ENCODE measurements at regions not wholly inside any gene's neighbourhood (a gene's known extent, or its start where the extent isn't known, plus 50 kb on each side); places are given as distances from the start of the nearest gene placed in this dataset.
"Not testable (repeated sequence)": the region's sequence is repeated elsewhere in the genome, so short reads cannot be mapped to it uniquely, and the experiment has no call there.

DNA sequence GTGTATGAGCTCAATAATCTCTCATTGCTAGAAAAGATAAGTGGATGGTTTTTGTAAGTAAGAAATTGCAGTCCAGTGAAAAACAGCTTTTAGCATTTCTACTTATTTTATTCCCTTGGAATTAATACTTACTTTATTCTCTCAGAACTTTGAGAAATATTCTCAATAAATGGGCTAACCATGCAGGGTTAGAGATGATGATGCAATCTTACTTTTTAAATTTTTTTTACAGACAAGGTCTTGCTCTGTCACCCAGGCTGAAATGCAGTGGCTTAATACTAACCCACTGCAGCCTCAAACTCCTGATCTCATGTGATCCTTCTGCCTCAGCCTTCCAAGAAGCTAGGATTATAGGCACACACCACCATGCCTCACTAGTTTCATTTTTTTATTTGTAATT is 440.8 kb upstream of the ZP4 start:
- no peak for DNase-seq

DNA sequence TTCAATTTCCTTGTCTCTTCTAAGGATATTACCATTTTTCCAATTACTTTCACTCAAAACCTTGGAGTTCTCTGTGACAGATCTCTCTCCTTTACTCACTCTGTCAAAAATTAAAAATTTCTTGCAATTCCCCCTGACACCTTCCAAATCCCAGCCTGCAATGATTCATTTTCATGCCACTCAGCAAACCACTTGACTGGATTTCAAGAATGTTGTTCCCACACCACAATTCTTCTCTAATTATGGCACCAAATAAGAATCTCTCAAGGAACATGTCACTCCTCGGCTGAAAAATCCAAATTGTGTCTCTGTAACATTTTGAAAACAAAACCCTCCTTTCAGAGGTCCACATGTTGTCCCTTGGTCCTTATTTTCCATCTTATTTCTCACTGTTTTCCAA is 438.9 kb upstream of the ZP4 start:
- DNase-seq: no peak

DNA sequence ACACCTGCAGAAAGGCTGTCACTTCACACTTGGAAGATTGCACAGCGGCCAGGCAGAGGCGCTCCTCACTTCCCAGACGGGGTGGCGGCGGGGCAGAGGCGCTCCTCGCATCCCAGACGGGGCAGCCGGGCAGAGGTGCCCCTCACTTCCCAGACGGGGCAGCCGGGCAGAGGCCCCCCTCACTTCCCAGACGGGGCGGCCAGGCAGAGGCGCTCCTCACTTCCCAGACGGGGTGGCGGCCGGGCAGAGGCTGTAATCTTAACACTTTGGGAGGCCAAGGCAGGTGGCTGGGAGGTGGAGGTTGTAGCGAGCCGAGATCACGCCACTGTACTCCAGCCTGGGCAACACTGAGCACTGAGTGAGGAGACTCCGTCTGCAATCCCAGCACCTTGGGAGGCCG is 436.3 kb upstream of the ZP4 start:
- DNase-seq: not testable (repeated sequence)

DNA sequence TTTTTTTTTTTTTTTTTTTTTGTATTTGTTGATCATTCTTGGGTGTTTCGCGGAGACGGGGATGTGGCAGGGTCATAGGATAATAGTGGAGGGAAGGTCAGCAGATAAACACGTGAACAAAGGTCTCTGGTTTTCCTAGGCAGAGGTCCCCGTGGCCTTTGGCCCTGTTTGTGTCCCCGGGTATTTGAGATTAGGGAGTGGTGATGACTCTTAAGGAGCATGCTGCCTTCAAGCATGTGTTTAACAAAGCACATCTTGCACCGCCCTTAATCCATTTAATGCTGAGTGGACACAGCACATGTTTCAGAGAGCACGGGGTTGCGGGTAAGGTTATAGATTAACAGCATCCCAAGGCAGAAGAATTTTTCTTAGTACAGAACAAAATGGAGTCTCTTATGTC is 435.8 kb upstream of the ZP4 start:
- not testable (repeated sequence) for DNase-seq

DNA sequence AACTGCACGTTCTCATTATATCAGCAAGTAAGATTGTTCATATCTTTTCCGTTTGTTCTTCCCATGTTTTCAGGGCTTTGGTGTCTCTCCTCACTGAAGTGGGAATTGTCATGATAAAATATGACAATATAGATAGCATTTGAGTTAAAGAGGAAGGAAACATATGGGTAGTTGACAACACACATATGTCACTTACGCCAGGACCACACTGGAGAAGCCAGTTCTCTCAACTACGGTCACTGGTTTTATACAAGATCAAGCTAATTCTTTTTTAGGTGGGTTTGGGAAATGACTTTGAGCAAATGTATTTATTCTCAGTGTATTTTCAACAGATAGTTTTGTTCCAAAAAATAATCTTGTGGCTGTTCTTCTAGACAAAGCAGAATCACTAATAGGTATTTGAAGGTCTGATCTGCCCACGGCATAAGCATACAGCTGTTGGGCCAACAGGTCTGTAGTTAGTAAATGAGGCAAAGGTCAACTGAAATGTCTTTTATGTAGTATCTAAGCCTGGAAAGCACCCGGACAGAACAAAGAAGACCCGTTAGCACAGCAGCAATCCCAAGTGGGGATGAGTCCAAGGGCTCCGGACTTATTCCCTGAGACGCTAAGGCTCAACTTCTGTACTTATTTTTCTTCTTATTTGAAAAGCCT is 433.6 kb upstream of the ZP4 start:
- DNase-seq: no peak

DNA sequence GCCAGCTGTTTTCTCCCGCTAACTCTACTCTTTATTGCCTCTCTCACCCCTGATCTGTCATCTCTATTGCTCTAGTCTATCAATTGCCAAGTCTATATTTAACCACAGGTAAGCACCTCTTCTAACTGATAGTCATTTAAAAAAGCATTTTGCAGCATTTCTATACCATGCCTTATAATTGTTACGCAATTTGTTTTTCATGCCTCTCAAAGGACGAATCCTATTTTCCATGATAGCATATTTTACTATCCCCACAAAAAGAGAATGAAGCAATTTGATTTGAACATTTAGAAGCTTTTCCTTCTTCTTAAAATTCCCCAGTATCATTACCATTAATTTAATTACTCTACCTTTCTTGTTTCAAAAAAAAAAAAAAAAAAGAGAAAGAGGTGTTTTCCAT is 432.8 kb upstream of the ZP4 start:
- DNase-seq: no peak

DNA sequence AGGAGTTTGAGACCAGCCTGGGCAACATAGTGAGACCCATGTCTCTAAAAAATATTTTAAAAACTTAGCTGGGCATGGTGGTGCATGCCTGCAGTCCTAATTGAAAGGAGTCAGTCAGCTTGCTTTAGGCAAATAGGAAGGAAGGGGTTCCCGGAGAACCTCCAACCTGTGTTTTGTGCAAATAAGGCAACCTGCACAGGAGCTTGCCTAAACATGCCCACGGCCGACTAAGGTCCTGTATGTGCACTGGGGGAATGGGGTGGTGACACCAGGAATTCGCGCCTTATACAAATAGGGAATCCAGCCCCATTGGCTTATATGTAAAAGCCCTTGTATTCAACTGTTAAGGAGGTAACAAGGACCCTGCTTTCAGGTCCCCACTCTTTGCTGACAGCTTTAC is 429.2 kb upstream of the ZP4 start:
- no peak for DNase-seq

DNA sequence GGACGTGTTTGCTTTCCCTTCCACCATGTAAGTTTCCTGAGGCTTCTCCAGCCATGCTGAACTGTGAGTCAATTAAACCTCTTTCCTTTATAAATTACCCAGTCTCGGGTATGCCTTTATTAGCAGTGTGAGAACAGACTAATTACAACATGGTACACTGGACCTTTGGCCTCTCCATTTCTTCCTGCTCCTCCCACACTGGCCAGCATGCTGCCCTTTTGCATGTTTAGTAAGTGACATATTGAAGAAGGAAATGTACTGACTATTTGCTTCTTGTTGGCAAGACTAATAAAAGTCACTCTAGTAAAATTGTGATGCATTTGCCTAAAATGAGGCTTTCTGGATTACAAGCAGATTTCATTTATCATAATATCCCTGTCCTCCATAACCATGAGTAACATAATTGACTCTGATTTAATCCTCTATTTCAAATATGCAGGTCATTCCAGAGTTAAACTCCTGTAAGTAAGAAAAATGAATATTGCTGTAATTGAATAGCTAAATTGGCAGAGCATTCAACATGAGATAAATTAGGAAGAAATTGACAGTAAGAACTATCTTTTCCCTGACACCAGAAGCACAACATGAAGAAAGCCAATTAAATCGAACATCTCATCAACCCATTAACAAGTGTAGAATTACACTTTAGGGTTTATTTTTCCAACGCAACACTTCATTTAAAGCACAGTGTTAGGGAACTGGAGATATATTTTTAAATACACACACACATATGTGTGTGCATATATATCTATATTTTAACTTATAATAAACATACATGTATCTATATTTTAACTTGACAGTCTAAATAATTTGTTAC is 427.8 kb upstream of the ZP4 start:
- no peak for DNase-seq

DNA sequence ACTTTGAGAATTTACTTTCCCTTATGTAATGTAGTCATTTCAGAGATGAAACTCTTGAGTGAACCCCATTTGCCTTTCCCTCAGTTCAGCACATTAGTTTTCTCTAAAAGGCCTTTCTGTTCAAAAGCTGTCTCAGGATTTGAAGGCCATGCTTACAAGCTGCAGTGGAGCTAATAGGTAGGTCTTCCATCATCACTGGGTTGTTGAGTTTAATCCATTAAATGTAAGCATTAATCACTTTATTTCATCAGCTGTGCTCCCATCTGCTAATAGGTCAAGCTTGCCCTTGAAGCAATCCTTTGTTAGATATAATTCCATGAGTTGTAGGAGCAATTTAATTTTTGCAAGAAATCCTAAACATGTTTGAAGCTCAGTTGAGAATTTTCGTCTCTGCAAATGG is 422.2 kb upstream of the ZP4 start:
- DNase-seq: no peak

DNA sequence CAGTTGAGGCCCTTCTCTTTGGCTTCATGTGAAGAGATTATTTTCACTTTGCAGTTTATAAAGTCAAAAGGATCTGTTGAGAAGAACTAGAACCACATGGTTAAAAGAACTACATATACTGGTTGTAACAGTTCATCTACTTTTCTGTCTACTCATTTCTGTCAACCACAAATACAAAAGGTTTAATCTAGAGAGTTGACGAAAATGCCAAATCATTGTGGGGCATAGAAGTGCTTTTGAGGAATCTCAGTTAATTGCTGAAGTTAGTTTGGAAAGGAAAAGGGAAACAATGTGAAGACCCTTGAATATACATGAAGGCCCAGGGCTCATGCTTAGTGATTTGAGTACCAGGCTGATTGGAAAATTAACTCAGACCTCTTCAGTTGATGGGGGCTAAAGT is 415.7 kb upstream of the ZP4 start:
- DNase-seq: no peak

DNA sequence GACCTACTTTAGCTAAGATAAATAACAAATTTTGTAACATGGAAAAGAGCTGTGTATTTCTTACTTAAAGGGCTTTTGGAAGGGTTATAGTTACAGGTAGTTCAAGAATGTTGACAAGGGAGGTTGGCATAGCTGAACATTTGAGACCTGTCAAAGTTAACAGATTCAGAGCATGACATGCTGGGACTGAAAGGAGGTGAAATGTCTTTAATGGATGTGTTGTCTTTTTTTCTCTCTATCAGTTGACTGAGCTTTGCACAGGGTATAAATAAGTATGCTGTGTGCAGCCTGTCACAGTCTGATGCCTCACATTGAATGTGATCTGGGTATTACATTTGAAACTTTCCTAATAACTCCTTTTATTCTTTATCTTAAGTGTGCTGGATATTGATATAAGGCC is 411.9 kb upstream of the ZP4 start:
- no peak for DNase-seq

DNA sequence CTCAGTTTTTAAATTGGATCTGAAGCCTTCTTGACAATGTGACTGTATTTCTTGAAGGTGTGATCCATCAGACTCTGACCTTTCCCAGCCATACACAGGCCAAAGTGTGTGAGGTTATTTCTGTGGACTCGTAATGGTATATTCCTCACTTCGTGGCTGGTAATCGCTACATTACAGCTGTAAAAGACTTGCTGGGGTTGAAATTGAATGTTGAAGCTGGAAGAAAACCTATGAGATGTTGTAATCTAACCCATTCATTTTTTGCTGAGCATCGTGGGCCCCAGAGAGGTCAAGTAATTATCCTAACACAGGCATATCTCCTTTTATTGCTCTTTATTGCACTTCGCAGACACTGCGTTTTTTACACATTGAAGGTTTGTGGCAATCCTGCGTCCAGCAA is 405.6 kb upstream of the ZP4 start:
- no peak for DNase-seq

DNA sequence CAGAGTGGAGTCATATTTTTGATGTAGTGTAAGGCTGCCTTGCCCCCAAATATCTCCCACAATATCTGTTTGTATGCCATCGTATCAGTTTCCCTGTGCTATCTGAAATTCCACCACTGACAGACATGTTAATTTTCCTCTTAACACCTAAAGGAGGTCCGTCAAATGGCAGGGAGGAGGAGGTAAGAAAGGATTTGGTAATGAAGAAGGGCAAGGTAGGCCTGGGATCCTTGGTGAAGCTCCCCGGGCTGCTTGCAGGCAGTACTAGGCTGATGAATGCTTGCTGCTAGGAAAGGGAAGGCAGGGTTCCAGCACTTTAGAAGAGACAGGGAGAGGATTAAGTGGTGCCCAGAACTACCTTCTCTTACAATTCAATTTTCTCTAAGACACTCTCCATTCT is 402.4 kb upstream of the ZP4 start:
- DNase-seq: no peak

DNA sequence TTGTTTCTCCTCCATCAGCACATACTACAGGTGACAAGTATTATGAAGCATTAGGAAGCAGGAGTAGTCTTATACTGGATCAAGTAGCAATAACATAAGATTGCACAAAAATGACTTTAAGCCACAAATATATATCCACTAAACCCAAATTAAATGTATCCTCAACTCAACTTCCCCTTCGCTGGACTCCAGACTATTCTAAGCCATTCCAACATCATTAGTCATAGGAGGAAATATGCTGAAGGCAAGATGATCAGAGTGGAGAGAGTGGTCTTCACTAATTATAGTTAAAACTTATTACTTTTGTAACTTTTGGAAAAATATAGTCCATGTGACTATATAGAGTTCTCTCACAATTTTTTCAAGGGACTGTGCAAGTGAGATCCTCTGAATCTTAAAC is 390.7 kb upstream of the ZP4 start:
- no peak for DNase-seq

DNA sequence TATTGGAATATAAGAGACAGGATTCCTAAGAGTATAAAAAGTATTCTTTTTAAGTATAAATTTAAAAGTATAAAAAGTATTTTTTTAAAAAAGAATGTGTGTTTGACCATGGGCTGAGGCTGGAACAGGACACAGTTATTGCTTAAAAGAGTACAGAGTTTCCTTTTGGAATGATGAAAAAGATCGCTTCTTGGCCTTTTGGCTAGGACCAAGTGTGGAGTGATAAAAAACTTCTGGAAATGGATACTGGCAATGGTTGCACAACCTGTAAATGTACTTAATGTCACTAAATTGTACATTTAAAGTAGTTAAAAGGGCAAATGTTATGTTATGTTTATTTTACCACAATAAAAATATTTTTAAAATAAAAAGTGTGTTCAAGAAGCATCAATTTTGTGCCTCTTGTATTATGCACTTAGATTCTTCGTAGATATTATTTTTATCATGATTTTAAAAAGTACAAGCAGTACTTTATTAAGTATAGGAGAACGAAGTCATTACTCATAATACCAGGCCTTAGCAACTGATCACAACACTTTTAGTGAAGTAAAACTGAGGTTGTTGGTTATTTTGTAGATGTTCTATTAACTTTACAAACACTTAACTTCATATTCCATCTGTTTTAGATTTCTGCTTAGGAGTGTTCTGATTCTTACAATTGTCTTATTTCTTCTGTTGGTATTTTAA is 389.1 kb upstream of the ZP4 start:
- DNase-seq: no peak

DNA sequence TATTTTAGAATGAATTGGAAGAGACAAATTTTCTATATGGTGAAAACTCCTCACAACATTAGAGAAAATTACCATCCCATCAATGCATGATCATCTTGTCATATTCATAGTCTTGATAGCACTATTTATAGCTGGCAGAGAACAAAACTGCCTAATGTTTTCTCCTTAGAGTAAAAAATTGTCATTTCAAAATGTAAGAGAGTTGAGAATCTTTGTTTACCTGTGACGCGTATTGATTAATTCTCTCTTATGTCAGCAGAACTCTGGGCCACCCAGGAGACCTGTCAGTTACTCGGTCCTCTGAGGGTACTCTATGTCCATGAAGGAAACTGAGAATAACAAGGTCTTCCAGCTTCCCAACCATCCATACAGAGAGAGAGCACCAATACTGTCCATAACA is 381.4 kb upstream of the ZP4 start:
- DNase-seq: no peak

DNA sequence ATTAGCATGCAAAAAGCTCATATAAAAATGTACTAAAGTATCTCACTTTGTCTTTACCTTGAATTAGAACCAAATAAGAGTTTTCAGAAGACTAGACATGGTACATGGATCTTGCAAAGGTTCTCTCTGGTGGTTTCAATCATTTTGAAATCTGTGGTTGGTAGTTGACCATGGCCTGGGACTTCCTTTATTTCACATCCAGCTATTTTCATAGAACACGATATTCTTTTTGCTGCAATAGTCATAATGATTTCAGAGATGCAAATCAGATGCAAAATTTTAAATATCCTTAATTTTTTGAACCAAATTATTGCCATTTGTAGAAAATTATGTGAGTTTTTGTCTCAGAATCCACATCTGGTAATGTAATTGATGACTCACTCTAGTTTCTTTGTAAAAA is 375.1 kb upstream of the ZP4 start:
- no peak for DNase-seq

DNA sequence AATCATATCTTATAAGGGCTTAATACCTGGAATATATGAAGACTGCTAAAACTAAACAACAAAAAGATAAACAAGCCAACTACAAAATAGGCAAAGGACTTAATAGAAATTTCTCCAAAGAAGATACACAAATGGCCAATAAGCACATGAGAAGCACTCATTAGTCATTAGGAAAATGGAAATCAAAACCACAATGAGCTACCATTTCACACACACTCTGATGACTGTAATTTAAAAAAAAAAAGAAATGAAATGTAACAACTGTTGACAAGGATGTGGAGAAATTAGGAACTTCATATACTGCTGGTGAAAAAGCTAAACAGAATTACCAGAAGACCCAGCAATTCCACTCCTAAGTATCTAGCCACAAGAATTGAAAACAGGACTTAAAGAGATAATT is 374.2 kb upstream of the ZP4 start:
- no peak for DNase-seq

DNA sequence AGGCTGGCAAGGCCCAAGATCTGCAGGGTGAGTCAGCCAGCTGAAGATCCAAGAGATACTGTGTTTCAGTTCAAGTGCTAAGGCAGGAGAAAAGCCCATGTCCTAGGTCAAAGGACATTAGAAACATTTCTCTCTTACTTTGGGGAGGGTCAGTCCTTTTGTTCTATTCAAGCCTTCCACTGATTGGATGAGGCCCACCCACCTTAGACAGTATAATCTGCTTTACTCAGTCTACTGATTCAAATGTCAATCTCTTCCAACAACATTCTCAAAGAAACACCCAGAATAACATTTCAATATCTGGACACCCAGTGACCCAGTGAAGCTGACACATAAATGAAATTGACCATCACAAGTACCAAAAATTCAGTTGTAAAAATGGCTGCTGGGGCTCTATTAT is 367.8 kb upstream of the ZP4 start:
- DNase-seq: no peak

DNA sequence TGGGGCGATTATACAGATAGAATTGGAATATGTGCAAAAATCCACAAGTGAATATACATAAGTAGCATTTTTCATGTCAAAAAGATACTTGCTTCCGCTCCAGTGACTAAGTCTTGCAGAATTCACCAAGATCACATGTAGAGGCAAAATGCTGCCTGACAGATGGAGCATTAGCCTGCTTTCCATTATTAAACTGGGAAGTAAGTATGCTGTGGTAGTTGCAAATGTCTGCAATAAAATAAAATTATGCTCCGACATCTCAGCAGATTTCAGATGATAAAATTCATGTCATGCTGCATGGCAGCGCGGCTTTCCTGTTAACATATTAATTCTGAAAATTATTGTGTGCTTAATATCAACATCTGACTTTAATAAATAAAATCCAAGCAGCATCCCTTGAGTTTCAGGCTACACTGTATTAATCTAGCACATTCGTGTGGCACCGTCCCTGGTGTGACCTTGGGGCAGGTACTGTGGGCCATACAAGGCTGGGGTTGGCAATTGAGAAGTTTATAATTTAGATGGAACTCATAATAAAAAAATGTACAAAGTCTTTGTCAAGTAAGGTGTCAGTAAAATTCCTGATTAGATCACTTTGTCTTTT is 366.4 kb upstream of the ZP4 start:
- no peak for DNase-seq

DNA sequence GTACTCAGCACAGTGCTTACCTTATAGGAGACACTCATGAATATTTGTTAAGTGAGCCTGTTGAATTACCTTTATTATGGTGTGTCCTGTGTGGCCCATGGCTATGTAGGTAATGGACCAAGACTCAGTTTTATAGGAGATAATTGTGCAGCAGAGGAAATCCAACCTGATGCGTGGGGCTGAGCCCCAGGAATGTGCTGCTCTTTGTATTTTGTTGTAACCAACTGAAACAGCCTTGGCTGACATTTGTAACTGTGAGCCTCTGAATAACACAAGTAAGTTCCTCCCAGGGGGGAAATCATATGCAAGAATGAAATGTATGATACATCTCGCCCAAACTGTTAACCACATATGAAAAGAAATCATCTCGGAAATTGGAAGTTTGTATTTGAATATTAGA is 364.2 kb upstream of the ZP4 start:
- DNase-seq: no peak

DNA sequence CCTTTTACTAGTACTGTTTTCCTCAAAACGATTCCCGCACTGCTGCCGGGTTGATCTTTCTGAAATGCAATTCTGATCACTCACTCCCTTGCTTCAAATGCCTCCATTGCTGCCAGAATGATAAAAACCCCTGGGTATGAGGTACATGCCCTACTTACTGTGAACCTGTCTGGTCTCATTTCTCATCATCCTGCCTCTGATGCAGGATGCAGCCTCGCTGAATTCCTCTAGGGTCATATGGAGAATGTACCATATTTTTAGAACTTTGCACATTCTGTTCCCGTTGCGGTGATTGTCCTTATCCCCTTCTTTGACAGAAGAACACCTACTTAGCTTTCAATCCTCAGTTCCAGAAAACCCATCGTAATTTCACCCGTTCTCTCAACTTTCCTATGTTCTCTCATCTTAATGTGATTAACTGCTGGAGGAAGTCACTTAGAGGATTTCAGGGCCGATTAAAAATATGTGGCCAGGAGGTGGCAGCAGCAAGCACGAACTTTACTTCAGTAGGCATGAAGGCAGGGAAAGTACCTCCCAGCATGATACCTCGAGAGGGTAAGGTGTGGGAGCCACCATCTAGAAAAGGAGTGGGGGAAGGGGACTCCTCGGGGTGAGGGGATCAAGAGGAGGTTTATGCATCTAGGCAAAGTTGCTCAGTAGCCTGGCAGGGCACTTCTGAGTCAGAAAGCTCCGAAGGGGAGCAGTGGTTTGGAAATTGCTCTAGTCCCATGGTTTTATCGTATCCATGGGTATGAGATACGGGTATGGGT is 361.5 kb upstream of the ZP4 start:
- no peak for DNase-seq

DNA sequence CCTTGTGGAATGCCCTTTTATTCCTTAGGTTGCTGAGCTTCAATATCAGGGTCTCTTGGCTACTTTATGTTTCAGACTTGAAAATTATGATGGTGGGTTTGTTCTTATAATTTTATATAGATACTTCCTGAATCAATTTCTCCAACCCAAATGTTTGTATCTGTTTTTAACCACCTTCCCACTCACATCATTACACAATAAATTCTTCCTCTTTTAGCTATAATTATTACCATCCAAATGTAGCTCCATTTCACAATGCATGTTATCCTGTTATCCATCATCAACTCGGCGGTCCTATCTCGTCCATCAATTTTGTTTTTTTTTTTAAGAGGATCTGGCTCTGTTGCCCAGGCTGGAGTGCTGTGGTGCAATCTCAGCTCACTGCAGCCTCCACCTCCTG is 357.6 kb upstream of the ZP4 start:
- no peak for DNase-seq

All from GF-D8 (cell line).